HG02884 (cell line): ENCODE measurements at regions not wholly inside any gene's neighbourhood (a gene's known extent, or its start where the extent isn't known, plus 50 kb on each side); places are given as distances from the start of the nearest gene placed in this dataset.
"Not testable (repeated sequence)": the region's sequence is repeated elsewhere in the genome, so short reads cannot be mapped to it uniquely, and the experiment has no call there.

ENCODE experiments used
- ATAC-seq: cut with Tn5 transposase; IDR thresholded peaks from one replicate; pipeline ENCODE4 v1.9.1; 2021; ENCODE audit warnings: mild to moderate bottlenecking, moderate library complexity; ENCODE audit not compliant: unreplicated experiment

- ATAC-seq: no peak
Observed at GRCh38 chr5:155489949-155490348, 476.4 kb downstream of the KIF4B start.

GRCh38 chr5:155492191-155492590 lies 478.6 kb downstream of the KIF4B start:
- no peak for ATAC-seq

GRCh38 chr5:155504606-155505005 lies 491.1 kb downstream of the KIF4B start:
- ATAC-seq: no peak

GRCh38 chr5:155507363-155507762 lies 493.8 kb downstream of the KIF4B start:
- no peak for ATAC-seq

GRCh38 chr5:155508673-155509072 lies 495.1 kb downstream of the KIF4B start:
- no peak for ATAC-seq

GRCh38 chr5:155512329-155512728 lies 498.8 kb downstream of the KIF4B start:
- ATAC-seq: no peak

- ATAC-seq: no peak
Observed at GRCh38 chr5:155514105-155514563, 500.6 kb downstream of the KIF4B start.

GRCh38 chr5:155522540-155522939 lies 509.0 kb downstream of the KIF4B start:
- ATAC-seq: no peak

GRCh38 chr5:155529362-155529761 lies 515.8 kb downstream of the KIF4B start:
- ATAC-seq: no peak

- ATAC-seq: no peak
Observed at GRCh38 chr5:155530046-155530445, 516.5 kb downstream of the KIF4B start.

- no peak for ATAC-seq
Observed at GRCh38 chr5:155532621-155533311, 519.2 kb downstream of the KIF4B start.

- ATAC-seq: no peak
Observed at GRCh38 chr5:155540000-155540595, 526.5 kb downstream of the KIF4B start.

- no peak for ATAC-seq
Observed at GRCh38 chr5:155546075-155546474, 532.5 kb downstream of the KIF4B start.

GRCh38 chr5:155554500-155554899 lies 540.9 kb downstream of the KIF4B start:
- no peak for ATAC-seq

- ATAC-seq: no peak
Observed at GRCh38 chr5:155556222-155556621, 542.7 kb downstream of the KIF4B start.

GRCh38 chr5:155556700-155557099 lies 543.1 kb downstream of the KIF4B start:
- ATAC-seq: no peak

- ATAC-seq: no peak
Observed at GRCh38 chr5:155562158-155562557, 548.6 kb downstream of the KIF4B start.

- no peak for ATAC-seq
Observed at GRCh38 chr5:155564541-155564940, 551.0 kb downstream of the KIF4B start.

GRCh38 chr5:155575861-155576260 lies 562.3 kb downstream of the KIF4B start:
- no peak for ATAC-seq

GRCh38 chr5:155586808-155587207 lies 573.3 kb downstream of the KIF4B start:
- not testable (repeated sequence) for ATAC-seq

GRCh38 chr5:155587458-155587857 lies 573.9 kb downstream of the KIF4B start:
- no peak for ATAC-seq

GRCh38 chr5:155591273-155591672 lies 577.7 kb downstream of the KIF4B start:
- no peak for ATAC-seq

GRCh38 chr5:155594270-155594669 lies 580.7 kb downstream of the KIF4B start:
- ATAC-seq: no peak
